Brain pericyte (primary cell): ENCODE measurements at regions not wholly inside any gene's neighbourhood (a gene's known extent, or its start where the extent isn't known, plus 50 kb on each side); places are given as distances from the start of the nearest gene placed in this dataset.

ENCODE experiments used
- DNase-seq: peaks from one replicate; pipeline ENCODE4 v3.0.0-alpha.2; 2012; ENCODE audit warnings: low read depth, low spot score

GRCh38 chr11:42047637-42048555 lies 588.4 kb upstream of the LRRC4C start:
- DNase-seq: no peak

- no peak for DNase-seq
Observed at GRCh38 chr11:42049186-42049585, 589.7 kb upstream of the LRRC4C start.

GRCh38 chr11:42049650-42050049 lies 590.2 kb upstream of the LRRC4C start:
- no peak for DNase-seq

GRCh38 chr11:42054351-42054900 lies 595.0 kb upstream of the LRRC4C start:
- DNase-seq: no peak

GRCh38 chr11:42055606-42056005 lies 596.2 kb upstream of the LRRC4C start:
- DNase-seq: no peak

- DNase-seq: no peak
Observed at GRCh38 chr11:42058794-42059193, 599.3 kb upstream of the LRRC4C start.

DNA sequence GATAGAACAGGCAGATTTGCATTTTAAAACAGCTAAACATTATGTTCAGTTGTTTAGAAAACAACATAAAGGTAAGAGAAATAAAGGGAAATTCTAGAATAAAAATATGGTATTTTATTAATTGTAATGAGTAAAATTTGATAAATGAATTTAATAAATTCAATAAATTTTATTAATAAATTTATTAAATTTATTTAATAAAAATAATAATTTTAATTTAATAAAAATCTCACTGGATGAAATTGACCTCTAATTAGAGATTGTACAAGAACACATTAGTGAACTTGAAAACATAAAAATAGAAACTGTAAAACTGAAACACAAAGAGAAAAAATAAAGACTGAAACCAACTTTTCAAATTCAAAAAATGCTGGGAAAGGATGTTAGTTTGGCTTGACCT lies 605.7 kb upstream of the LRRC4C start:
- no peak for DNase-seq

- DNase-seq: no peak
Observed at GRCh38 chr11:42066113-42066512, 606.7 kb upstream of the LRRC4C start.

DNA sequence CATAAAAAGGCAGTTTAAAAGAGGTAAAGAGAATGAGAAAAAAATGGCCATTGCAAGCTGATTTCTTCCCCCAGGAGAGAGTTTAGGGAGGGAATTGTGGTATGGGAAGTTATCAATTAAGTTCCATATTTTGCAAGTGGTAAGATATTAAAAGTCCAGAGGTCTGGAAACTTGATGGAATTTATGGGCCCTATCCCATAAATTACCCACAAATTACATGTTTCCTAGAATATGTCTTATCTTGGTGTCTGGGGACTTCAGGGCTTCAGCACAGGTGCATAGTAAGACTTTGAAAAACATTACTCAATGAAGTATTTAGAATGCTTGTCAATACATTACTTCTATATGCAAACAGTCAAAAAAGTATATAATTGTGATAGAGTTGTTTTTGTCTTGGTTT lies 614.9 kb upstream of the LRRC4C start:
- DNase-seq: no peak

- DNase-seq: no peak
Observed at GRCh38 chr11:42075180-42075579, 615.7 kb upstream of the LRRC4C start.

- no peak for DNase-seq
Observed at GRCh38 chr11:42077794-42078193, 618.3 kb upstream of the LRRC4C start.

GRCh38 chr11:42085736-42086135 lies 626.3 kb upstream of the LRRC4C start:
- no peak for DNase-seq

DNA sequence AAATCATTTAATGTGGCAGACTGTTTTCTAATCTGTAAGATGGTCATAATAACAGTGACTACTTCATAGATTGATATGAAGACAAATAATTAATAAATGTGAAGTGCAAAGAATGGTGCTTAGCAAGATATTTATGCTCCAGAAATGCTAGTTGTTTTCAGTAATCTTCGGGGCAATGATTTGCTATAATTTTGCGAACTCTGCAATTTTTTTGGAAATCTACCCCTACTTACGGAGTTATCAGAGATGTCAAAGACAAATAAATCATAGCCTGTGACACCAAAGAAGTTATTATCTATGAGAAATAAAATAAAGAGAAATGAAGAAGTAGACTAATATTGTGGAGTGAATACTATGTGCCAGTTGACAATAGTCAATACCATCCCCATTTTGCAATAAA lies 634.1 kb upstream of the LRRC4C start:
- DNase-seq: no peak

DNA sequence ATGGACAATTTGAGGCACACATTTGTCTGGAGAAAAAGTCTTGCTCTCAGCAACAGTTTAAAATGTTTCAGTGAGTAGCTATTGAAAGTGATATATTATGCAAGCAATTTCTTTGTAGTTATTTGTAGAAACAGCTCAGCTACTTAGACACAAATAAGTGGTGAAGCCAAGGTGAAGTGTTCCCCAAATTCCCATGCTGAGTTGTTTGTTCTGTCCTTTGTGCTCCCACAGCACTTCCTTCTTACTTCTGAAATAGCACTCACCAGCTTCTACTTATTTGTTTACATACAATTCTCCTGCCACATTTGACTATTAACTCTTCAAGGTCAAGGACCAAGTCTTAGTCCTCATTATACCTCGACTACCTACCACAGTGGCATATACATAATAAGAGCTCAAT lies 638.6 kb upstream of the LRRC4C start:
- no peak for DNase-seq

DNA sequence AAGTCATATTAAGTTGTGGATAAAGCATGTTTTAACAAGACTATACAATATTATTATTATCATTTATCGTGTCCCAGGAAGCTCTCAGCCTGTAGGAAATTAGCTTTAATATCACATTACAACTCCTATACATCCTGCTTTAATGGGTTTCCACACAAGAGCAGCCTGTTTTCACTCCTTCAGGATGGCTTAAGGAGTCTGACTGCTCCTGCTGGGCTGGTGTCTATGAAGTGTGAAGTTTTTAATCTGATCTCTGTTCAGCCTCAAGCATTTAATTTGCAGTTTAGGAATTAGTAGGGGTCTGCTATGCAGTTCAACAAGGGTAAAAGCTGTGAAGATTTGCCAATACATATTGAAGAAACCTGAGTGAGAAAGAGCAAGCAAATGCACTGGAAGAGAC lies 653.4 kb upstream of the LRRC4C start:
- DNase-seq: no peak

- DNase-seq: no peak
Observed at GRCh38 chr11:42114927-42115326, 655.5 kb upstream of the LRRC4C start.

- DNase-seq: no peak
Observed at GRCh38 chr11:42138454-42138853, 679.0 kb upstream of the LRRC4C start.

- DNase-seq: no peak
Observed at GRCh38 chr11:42145311-42145710, 685.9 kb upstream of the LRRC4C start.

GRCh38 chr11:42161886-42162285 lies 702.4 kb upstream of the LRRC4C start:
- no peak for DNase-seq

- DNase-seq: no peak
Observed at GRCh38 chr11:42169191-42169590, 709.7 kb upstream of the LRRC4C start.

- DNase-seq: no peak
Observed at GRCh38 chr11:42170601-42171000, 711.1 kb upstream of the LRRC4C start.

DNA sequence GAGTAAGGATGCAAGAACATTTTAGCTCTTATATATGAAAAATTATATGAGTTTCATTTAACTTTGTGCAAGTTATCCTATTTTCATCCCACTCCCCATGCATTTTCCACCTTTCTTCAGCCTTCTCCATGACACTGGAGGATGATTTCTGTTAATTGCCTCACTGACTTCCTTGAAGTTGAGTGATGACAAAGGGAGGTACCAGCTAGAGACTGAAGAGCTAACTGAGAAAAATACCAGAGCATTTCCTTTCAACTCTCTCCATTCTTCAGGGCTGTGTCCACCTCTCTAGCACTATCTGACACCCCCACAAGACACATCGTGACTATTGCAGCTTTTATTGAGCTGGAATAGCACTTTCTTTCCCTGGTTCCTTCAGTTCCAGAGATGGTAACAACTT lies 711.6 kb upstream of the LRRC4C start:
- DNase-seq: no peak

DNA sequence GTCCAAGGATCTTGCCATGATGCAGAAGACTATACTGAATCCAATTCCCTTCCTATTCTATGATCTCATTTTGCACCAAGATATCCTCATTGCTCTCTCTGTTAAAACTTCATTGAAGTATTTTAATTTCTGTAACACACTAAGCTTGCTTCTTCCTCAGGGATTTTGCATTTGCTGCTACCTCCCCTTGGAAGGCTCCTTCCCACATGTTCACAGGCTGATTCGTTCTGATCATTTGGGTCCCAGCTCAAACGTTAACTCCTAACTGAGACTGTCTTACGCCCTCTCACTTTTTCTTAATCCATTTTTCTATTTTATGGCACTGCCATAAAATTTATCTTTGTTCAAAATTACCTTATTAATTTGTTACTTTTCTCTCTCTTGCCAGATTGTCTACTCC lies 713.0 kb upstream of the LRRC4C start:
- DNase-seq: no peak
